ENCODE measurements at regions not wholly inside any gene's neighbourhood (a gene's known extent, or its start where the extent isn't known, plus 50 kb on each side); places are given as distances from the start of the nearest gene placed in this dataset.

- H3K4me1 ChIP-seq (ENCODE audit: control insufficient read depth, insufficient read depth, low read length), result peaks cover 19% of the 10 kb centered on the region
- no peaks in the 10 kb centered on the region for H3K9me3 ChIP-seq (ENCODE audit: control insufficient read depth, low read length)
- no peak overlapping the region for H3K4me3 ChIP-seq (ENCODE audit: low read length)
- H3K9ac ChIP-seq (ENCODE audit: low read length), result no peak overlapping the region
- no peaks in the 10 kb centered on the region for H3K36me3 ChIP-seq (ENCODE audit: control insufficient read depth, insufficient read depth, low read length, severe bottlenecking)
- peak; percentile 67 for DNase-seq (ENCODE audit: low read depth)
- H3K27me3 ChIP-seq (replicated peaks; ENCODE audit: control insufficient read depth, insufficient read depth, low read length), result no peaks in the 10 kb centered on the region
Measured at GRCh38 chr7:18179093-18179492, 151.4 kb upstream of the PRPS1L1 start.

DNA sequence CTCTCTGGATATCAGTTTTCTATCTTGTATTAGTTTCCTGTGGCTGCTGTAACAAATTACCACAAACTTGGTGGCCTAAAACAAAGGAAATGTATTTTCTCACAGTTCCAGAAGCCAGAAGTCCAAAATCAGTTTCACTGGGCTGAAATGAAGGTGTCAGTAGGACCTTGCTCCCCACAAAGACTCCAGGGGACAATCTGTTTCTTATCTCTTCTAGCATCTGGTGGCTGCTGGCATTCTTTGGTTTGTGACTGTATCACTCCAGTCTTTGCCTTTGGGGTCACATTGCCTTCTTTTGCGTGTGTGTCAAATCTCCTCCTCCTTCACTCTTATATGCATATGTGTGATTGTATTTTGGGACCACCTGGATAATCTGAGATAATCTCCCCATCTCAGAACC lies 153.0 kb upstream of the PRPS1L1 start:
- H3K4me3 ChIP-seq (ENCODE audit: low read length), result no peak overlapping the region
- H3K36me3 ChIP-seq (ENCODE audit: control insufficient read depth, insufficient read depth, low read length, severe bottlenecking), result no peaks in the 10 kb centered on the region
- no peaks in the 10 kb centered on the region for H3K9me3 ChIP-seq (ENCODE audit: control insufficient read depth, low read length)
- DNase-seq (ENCODE audit: low read depth), result no peak
- no peaks in the 10 kb centered on the region for H3K27me3 ChIP-seq (replicated peaks; ENCODE audit: control insufficient read depth, insufficient read depth, low read length)
- H3K4me1 ChIP-seq (ENCODE audit: control insufficient read depth, insufficient read depth, low read length), result peaks cover 18% of the 10 kb centered on the region
- no peak overlapping the region for H3K9ac ChIP-seq (ENCODE audit: low read length)

- Histone ChIP-seq H3K9ac (ENCODE audit: low read length) (no peak overlapping the region), H3K9me3 (ENCODE audit: control insufficient read depth, low read length) (peaks cover 8% of the 10 kb centered on the region), H3K36me3 (ENCODE audit: control insufficient read depth, insufficient read depth, low read length, severe bottlenecking) (no peaks in the 10 kb centered on the region), H3K4me3 (ENCODE audit: low read length) (no peak overlapping the region), H3K4me1 (ENCODE audit: control insufficient read depth, insufficient read depth, low read length) (no peaks in the 10 kb centered on the region), H3K27me3 (replicated peaks; ENCODE audit: control insufficient read depth, insufficient read depth, low read length) (no peaks in the 10 kb centered on the region)
- no peak for DNase-seq (ENCODE audit: low read depth)
Measured at GRCh38 chr7:18189500-18190126, 162.0 kb upstream of the PRPS1L1 start.

DNA sequence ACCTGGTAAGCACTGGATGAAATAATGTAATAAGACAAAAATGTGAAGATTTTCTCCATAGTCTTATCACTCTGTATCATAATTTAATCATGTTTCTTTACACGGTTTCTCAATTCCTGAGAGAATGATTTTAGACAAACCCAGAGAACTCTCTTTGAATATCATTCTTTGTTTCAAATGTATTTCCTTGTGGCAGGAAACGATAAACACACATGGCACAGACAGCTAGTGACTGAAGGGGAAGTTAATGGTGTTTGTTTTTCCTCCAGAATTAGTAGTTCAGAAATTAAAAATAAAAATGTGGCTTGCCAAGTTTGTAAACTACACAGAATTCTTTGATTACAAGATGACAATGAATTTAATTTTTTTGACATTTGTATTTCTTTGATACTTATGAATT lies 163.7 kb upstream of the PRPS1L1 start:
- H3K27me3 ChIP-seq (replicated peaks; ENCODE audit: control insufficient read depth, insufficient read depth, low read length), result no peaks in the 10 kb centered on the region
- DNase-seq (ENCODE audit: low read depth), result no peak
- H3K4me1 ChIP-seq (ENCODE audit: control insufficient read depth, insufficient read depth, low read length), result no peaks in the 10 kb centered on the region
- peaks cover 8% of the 10 kb centered on the region for H3K9me3 ChIP-seq (ENCODE audit: control insufficient read depth, low read length)
- H3K36me3 ChIP-seq (ENCODE audit: control insufficient read depth, insufficient read depth, low read length, severe bottlenecking), result no peaks in the 10 kb centered on the region
- H3K9ac ChIP-seq (ENCODE audit: low read length), result no peak overlapping the region
- no peak overlapping the region for H3K4me3 ChIP-seq (ENCODE audit: low read length)

DNA sequence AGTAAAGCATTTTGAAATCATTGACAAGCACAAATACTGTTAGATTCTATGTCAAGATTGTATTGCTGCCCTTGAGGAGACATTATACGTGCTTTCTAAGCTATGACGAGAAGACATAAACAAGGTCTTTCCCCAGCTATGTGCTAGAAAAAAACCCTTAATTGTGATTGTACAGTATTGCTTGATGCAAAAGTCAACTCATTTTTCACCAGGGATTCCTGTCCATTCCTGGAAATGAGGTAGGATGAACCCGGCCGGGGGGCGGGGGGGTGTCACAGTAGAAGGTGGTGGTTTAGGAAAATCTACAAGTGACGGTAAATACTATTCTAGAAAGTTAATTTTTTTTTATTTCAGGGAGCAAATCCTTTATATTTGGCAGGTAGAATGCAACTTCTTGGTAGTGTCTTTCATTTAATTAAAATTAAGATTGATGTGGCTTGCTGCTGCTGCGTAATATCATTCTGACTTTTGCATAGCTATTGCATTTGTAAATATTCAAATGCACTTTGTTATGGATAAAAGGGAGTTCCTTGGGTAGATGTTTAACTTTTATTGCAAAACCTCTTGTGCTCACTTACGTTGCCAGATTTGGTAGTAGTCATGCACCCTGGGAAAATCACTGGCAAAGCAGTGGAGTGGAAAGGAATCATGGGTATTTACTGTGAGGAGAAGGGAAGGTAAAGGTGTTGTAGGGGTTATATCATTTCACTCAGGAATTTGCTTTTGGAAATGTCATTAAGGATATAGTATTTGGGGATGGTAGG lies 164.4 kb upstream of the PRPS1L1 start:
- no peak overlapping the region for H3K4me3 ChIP-seq (ENCODE audit: low read length)
- H3K4me1 ChIP-seq (ENCODE audit: control insufficient read depth, insufficient read depth, low read length), result no peaks in the 10 kb centered on the region
- H3K27me3 ChIP-seq (replicated peaks; ENCODE audit: control insufficient read depth, insufficient read depth, low read length), result no peaks in the 10 kb centered on the region
- no peak overlapping the region for H3K9ac ChIP-seq (ENCODE audit: low read length)
- no peaks in the 10 kb centered on the region for H3K36me3 ChIP-seq (ENCODE audit: control insufficient read depth, insufficient read depth, low read length, severe bottlenecking)
- no peak for DNase-seq (ENCODE audit: low read depth)
- peaks cover 8% of the 10 kb centered on the region for H3K9me3 ChIP-seq (ENCODE audit: control insufficient read depth, low read length)

- H3K4me1 ChIP-seq (ENCODE audit: control insufficient read depth, insufficient read depth, low read length), result no peaks in the 10 kb centered on the region
- no peaks in the 10 kb centered on the region for H3K27me3 ChIP-seq (replicated peaks; ENCODE audit: control insufficient read depth, insufficient read depth, low read length)
- no peak overlapping the region for H3K4me3 ChIP-seq (ENCODE audit: low read length)
- no peak overlapping the region for H3K9ac ChIP-seq (ENCODE audit: low read length)
- no peak for DNase-seq (ENCODE audit: low read depth)
- H3K9me3 ChIP-seq (ENCODE audit: control insufficient read depth, low read length), result peaks cover 5% of the 10 kb centered on the region
- H3K36me3 ChIP-seq (ENCODE audit: control insufficient read depth, insufficient read depth, low read length, severe bottlenecking), result no peaks in the 10 kb centered on the region
Measured at GRCh38 chr7:18194616-18195015, 167.0 kb upstream of the PRPS1L1 start.

- Histone ChIP-seq H3K9me3 (ENCODE audit: control insufficient read depth, low read length) (peaks cover 5% of the 10 kb centered on the region), H3K36me3 (ENCODE audit: control insufficient read depth, insufficient read depth, low read length, severe bottlenecking) (no peaks in the 10 kb centered on the region), H3K9ac (ENCODE audit: low read length) (no peak overlapping the region), H3K4me3 (ENCODE audit: low read length) (no peak overlapping the region), H3K4me1 (ENCODE audit: control insufficient read depth, insufficient read depth, low read length) (no peaks in the 10 kb centered on the region), H3K27me3 (replicated peaks; ENCODE audit: control insufficient read depth, insufficient read depth, low read length) (no peaks in the 10 kb centered on the region)
- DNase-seq (ENCODE audit: low read depth), result no peak
Measured at GRCh38 chr7:18196638-18197037, 169.0 kb upstream of the PRPS1L1 start.

GRCh38 chr7:18198868-18199267 lies 171.2 kb upstream of the PRPS1L1 start:
- H3K4me1 ChIP-seq (ENCODE audit: control insufficient read depth, insufficient read depth, low read length), result no peaks in the 10 kb centered on the region
- H3K27me3 ChIP-seq (replicated peaks; ENCODE audit: control insufficient read depth, insufficient read depth, low read length), result no peaks in the 10 kb centered on the region
- no peaks in the 10 kb centered on the region for H3K36me3 ChIP-seq (ENCODE audit: control insufficient read depth, insufficient read depth, low read length, severe bottlenecking)
- H3K9me3 ChIP-seq (ENCODE audit: control insufficient read depth, low read length), result no peaks in the 10 kb centered on the region
- H3K4me3 ChIP-seq (ENCODE audit: low read length), result no peak overlapping the region
- DNase-seq (ENCODE audit: low read depth), result no peak
- H3K9ac ChIP-seq (ENCODE audit: low read length), result no peak overlapping the region

DNA sequence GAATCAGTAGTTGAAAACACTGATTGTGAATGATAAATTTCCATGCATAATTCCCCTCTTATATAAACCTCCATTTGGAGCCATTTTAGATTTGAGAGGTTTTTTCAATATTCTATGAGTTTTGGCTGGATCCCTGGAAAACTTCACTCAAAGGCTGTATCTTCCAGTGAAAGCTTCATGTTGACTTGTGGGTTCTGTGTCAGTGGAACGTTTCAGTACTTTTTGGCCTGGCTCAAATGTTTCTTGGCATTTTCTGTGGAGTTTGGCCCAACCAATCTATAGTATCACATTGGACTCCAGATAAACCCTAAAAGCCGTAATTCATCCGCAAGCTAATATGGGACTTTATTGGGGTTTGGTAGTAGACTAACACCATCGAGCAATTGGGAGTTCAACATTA lies 172.6 kb upstream of the PRPS1L1 start:
- DNase-seq (ENCODE audit: low read depth), result no peak
- Histone ChIP-seq H3K36me3 (ENCODE audit: control insufficient read depth, insufficient read depth, low read length, severe bottlenecking) (no peaks in the 10 kb centered on the region), H3K4me3 (ENCODE audit: low read length) (no peak overlapping the region), H3K9ac (ENCODE audit: low read length) (no peak overlapping the region), H3K27me3 (replicated peaks; ENCODE audit: control insufficient read depth, insufficient read depth, low read length) (no peaks in the 10 kb centered on the region), H3K9me3 (ENCODE audit: control insufficient read depth, low read length) (no peaks in the 10 kb centered on the region), H3K4me1 (ENCODE audit: control insufficient read depth, insufficient read depth, low read length) (no peaks in the 10 kb centered on the region)

- H3K4me3 ChIP-seq (ENCODE audit: low read length), result no peak overlapping the region
- no peaks in the 10 kb centered on the region for H3K36me3 ChIP-seq (ENCODE audit: control insufficient read depth, insufficient read depth, low read length, severe bottlenecking)
- H3K4me1 ChIP-seq (ENCODE audit: control insufficient read depth, insufficient read depth, low read length), result no peaks in the 10 kb centered on the region
- H3K9me3 ChIP-seq (ENCODE audit: control insufficient read depth, low read length), result no peaks in the 10 kb centered on the region
- no peak overlapping the region for H3K9ac ChIP-seq (ENCODE audit: low read length)
- no peak for DNase-seq (ENCODE audit: low read depth)
- no peaks in the 10 kb centered on the region for H3K27me3 ChIP-seq (replicated peaks; ENCODE audit: control insufficient read depth, insufficient read depth, low read length)
Measured at GRCh38 chr7:18200855-18201254, 173.2 kb upstream of the PRPS1L1 start.

DNA sequence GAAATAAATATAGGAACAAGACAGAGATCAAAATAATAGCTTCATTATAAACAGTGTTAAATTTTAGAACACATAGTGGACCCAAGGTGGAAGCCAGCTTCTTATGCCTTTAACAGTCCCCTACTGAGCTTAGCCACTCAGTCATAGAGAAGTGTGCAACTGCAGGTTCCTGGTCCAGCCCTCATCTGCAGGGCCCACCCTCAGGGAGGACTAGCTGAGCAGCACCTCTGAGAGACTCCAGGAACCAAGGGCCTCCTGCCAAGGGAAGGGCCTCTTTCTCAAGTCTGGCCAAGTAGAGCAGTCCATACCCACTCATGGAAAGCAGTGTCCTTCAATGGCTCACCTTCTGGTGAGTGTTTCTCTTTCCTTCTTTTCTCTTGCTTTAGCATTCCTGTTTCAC lies 173.7 kb upstream of the PRPS1L1 start:
- Histone ChIP-seq H3K9me3 (ENCODE audit: control insufficient read depth, low read length) (no peaks in the 10 kb centered on the region), H3K36me3 (ENCODE audit: control insufficient read depth, insufficient read depth, low read length, severe bottlenecking) (no peaks in the 10 kb centered on the region), H3K27me3 (replicated peaks; ENCODE audit: control insufficient read depth, insufficient read depth, low read length) (no peaks in the 10 kb centered on the region), H3K9ac (ENCODE audit: low read length) (no peak overlapping the region), H3K4me1 (ENCODE audit: control insufficient read depth, insufficient read depth, low read length) (no peaks in the 10 kb centered on the region), H3K4me3 (ENCODE audit: low read length) (no peak overlapping the region)
- DNase-seq (ENCODE audit: low read depth), result no peak

Measured in adipocyte (in vitro differentiated cells).